K562 (cell line): ENCODE measurements at regions not wholly inside any gene's neighbourhood (a gene's known extent, or its start where the extent isn't known, plus 50 kb on each side); places are given as distances from the start of the nearest gene placed in this dataset.

Experiments used
- ATAC-seq: fragments of 200-7000 bp; cut with Tn5 transposase; 3 replicates; pipeline ENCODE4 v1.9.1; 2020; ENCODE audit warnings: moderate library complexity
- BruUV-seq: library from RNA; stranded (reverse); fragments of 400-500 nt; replicated peaks from 2 replicates; lab custom pipeline; 2021; lab: Mats Ljungman, UMichigan
- CTCF ChIA-PET: fragments of 300-600 bp; formaldehyde crosslinking; extraction: SDS; loops from one replicate; lab custom pipeline; 2021; ENCODE audit warnings: low intra/inter-chr PET ratio; lab: Yijun Ruan, JAX
- POLR2A ChIA-PET: fragments of 300-600, 350-650 bp; sonication (Branson Sonifier 250); formaldehyde crosslinking; extraction: SDS; loops from one replicate; lab custom pipeline; 2021; ENCODE audit warnings: antibody characterized with exemption, inconsistent platforms; lab: Yijun Ruan, JAX
- DNase-seq, 4 experiments: peaks; one replicate each; pipeline versions ENCODE4 v3.0.0 to v3.0.0-alpha.2; 2011 to 2018; ENCODE audit warnings: low spot score in 3 of 4, mixed read lengths in 3 of 4; ENCODE audit errors: extremely low read depth in 1 of 4
- FAIRE-seq: peaks from 2 replicates; lab custom pipeline; 2011; peaks lifted over from hg19 to GRCh38; lab: Jason Lieb, UNC
- H2AFZ ChIP-seq: 2 replicates; pipeline ENCODE4 v1.6.0; 2011; ENCODE audit warnings: low read depth, low read length, control low read depth, inconsistent platforms
- H3K27ac ChIP-seq: fragments of 200-600 bp; 3 replicates; pipeline ENCODE4 v1.8.0; 2011; ENCODE audit warnings: low read depth, mild to moderate bottlenecking, control low read depth, inconsistent platforms, low read length, moderate library complexity, mixed read lengths; ENCODE audit errors: extremely low read depth
- H3K27me3 ChIP-seq, 2 experiments: fragments of 300-600 bp in 1 of 2; 2 replicates in 1 of 2; 3 replicates in 1 of 2; pipeline versions ENCODE4 v1.6.0 to v1.8.0; 2011; ENCODE audit warnings: inconsistent platforms in 2 of 2, low read length in 2 of 2, mild to moderate bottlenecking in 1 of 2, mixed read lengths in 1 of 2, moderate library complexity in 1 of 2; ENCODE audit not compliant: control insufficient read depth in 2 of 2, insufficient read depth in 2 of 2
- H3K36me3 ChIP-seq: fragments of 300-600 bp; 3 replicates; pipeline ENCODE4 v1.8.0; 2011; ENCODE audit warnings: mild to moderate bottlenecking, low read length, inconsistent platforms; ENCODE audit not compliant: control insufficient read depth, insufficient read depth
- H3K4me1 ChIP-seq, 2 experiments: fragments of 200-600 bp in 1 of 2; replicated peaks in 1 of 2; 2 replicates in 1 of 2; 3 replicates in 1 of 2; pipeline versions ENCODE4 v1.5.1 to v1.8.0; 2011; ENCODE audit warnings: inconsistent platforms in 2 of 2, low read length in 2 of 2, mild to moderate bottlenecking in 1 of 2, mixed read lengths in 1 of 2, moderate library complexity in 1 of 2; ENCODE audit not compliant: control insufficient read depth in 2 of 2, insufficient read depth in 2 of 2
- H3K4me2 ChIP-seq: 2 replicates; pipeline ENCODE4 v1.6.1; 2011; ENCODE audit warnings: low read length, control low read depth, inconsistent platforms, mixed read lengths; ENCODE audit not compliant: insufficient read depth
- H3K4me3 ChIP-seq: fragments of 200-600 bp; sonication (generic), shearing (Covaris generic); 2 replicates; pipeline ENCODE4 v1.5.1; 2016; ENCODE audit warnings: control low read depth, inconsistent platforms
- H3K79me2 ChIP-seq: fragments of 200-600 bp; 3 replicates; pipeline ENCODE4 v1.8.0; 2011; ENCODE audit warnings: low read length, inconsistent platforms; ENCODE audit not compliant: control insufficient read depth, insufficient read depth
- H3K9ac ChIP-seq, 2 experiments: 2 replicates each; pipeline versions ENCODE4 v1.6.0 to v1.6.1; 2011; ENCODE audit warnings: low read depth in 2 of 2, low read length in 2 of 2, control low read depth in 1 of 2, inconsistent platforms in 1 of 2, mild to moderate bottlenecking in 1 of 2, mixed read lengths in 1 of 2; ENCODE audit not compliant: insufficient read depth in 1 of 2
- H3K9me1 ChIP-seq: one replicate; pipeline ENCODE4 v1.6.0; 2011; ENCODE audit warnings: inconsistent platforms, mild to moderate bottlenecking, low read length, moderate library complexity; ENCODE audit not compliant: control insufficient read depth, insufficient read depth
- H3K9me3 ChIP-seq: replicated peaks from 2 replicates; pipeline ENCODE4 v1.5.1; 2011; ENCODE audit warnings: low read depth, low read length, inconsistent platforms; ENCODE audit not compliant: control insufficient read depth, insufficient read depth
- H4K20me1 ChIP-seq: replicated peaks from 2 replicates; pipeline ENCODE4 v1.6.1; 2011; ENCODE audit warnings: low read length, inconsistent platforms, mixed read lengths; ENCODE audit not compliant: control insufficient read depth, insufficient read depth
- ATF7 ChIP-seq: fragments of 450-650 bp; IDR thresholded peaks from 2 replicates; pipeline ENCODE4 v1.7.1; 2014; ENCODE audit warnings: mild to moderate bottlenecking, moderate library complexity
- C11orf30 ChIP-seq: fragments of 450-650 bp; IDR thresholded peaks from 2 replicates; pipeline ENCODE4 v1.6.1; 2016; ENCODE audit warnings: low read depth, mild to moderate bottlenecking
- DLX4 ChIP-seq: fragments of 250-450 bp; sonication (Bioruptor Pico); IDR thresholded peaks from 2 replicates; pipeline ENCODE4 v1.6.1; 2021; ENCODE audit warnings: mild to moderate bottlenecking
- MAFF ChIP-seq: IDR thresholded peaks from 2 replicates; pipeline ENCODE4 v1.6.1; 2012; ENCODE audit warnings: low read length, improper control_type of control experiment
- MAFG ChIP-seq: fragments of 450-650 bp; conservative IDR thresholded peaks from 2 replicates; pipeline ENCODE4 v1.6.1; 2016; ENCODE audit warnings: missing genetic modification characterization, missing compliant biosample characterization
- MAFK ChIP-seq: IDR thresholded peaks from 2 replicates; pipeline ENCODE4 v1.6.1; 2011; ENCODE audit warnings: low read length, improper control_type of control experiment
- NR1H2 ChIP-seq: sonication (generic); formaldehyde crosslinking; IDR thresholded peaks from 2 replicates; pipeline ENCODE4 v1.4.0; 2020; ENCODE audit warnings: mild to moderate bottlenecking, missing genetic modification reagents
- ZNF316 ChIP-seq: fragments of 450-650 bp; IDR thresholded peaks from 2 replicates; pipeline ENCODE4 v1.6.1; 2016
- WGBS: fragments of 100-300 bp; shearing (Covaris generic); methylation state at CpG from one replicate; pipeline ENCODE4 v1.1.6; 2016; ENCODE audit warnings: low coverage, mixed read lengths; ENCODE audit not compliant: insufficient coverage; ENCODE audit errors: missing lambda C conversion rate; 5-methylcytosine and 5-hydroxymethylcytosine counted together
- in situ Hi-C: fragments of 300-500 bp; cut with MboI; formaldehyde crosslinking; loops from 4 replicates; pipeline ENCODE4 v1.15.0; 2018; ENCODE audit warnings: inconsistent platforms, mixed read lengths
- intact Hi-C: fragments of 100-400 bp; cut with micrococcal nuclease; formaldehyde crosslinking; loops from 2 replicates; pipeline ENCODE4 v1.14.2; 2022

- H3K27ac ChIP-seq, result no peak overlapping the region
- WGBS, result 2% methylated on average over 3 of the region's 3 CpGs
- no peaks in the 10 kb centered on the region for H3K36me3 ChIP-seq
- H3K79me2 ChIP-seq, result no peaks in the 10 kb centered on the region
- H4K20me1 ChIP-seq, result no peaks in the 10 kb centered on the region
- H3K4me2 ChIP-seq, result no peak overlapping the region
- H3K4me3 ChIP-seq, result no peak overlapping the region
- no peak overlapping the region for H2AFZ ChIP-seq
- no peaks in the 10 kb centered on the region for H3K27me3 ChIP-seq
- no peak for FAIRE-seq
- DNase-seq, result no peak
- no peaks in the 10 kb centered on the region for H3K4me1 ChIP-seq
- no TSS peak for BruUV-seq
- POLR2A ChIA-PET, result no interaction called here
- in situ Hi-C loops, result no loop called here
- no peak overlapping the region for H3K9ac ChIP-seq
- H3K9me3 ChIP-seq, result no peaks in the 10 kb centered on the region
- no peak for TF ChIP-seq DLX4
- TF ChIP-seq, all 486 proteins: peak for 0
- CTCF ChIA-PET, result no interaction called here
- no peak for ATAC-seq
- intact Hi-C loops, result no loop called here
- no peaks in the 10 kb centered on the region for H3K9me1 ChIP-seq
Observed at GRCh38 chr7:121774563-121774962, 98.4 kb upstream of the PTPRZ1 start.

DNA sequence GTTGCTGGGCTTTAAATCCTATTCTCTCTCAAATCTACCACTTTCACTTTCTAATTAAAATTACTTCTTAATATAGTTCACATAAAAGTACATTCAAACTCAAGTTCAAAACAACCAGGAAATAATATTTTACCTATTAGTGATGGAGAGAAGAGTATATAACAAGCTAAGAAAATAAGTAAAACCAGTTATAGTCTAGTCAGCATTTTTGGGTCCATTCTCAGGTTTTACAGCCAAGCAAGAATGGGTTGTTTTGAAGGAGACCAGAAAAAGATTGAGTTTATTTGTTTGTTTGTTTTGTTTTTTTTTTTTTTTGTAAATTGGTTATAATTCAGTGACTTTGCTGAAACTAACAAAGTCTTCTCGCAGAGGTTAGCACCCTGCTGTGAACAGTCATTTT lies 106.3 kb upstream of the PTPRZ1 start:
- 0% methylated on average over 1 of the region's 1 CpG for WGBS
- Histone ChIP-seq H3K27me3 (no peaks in the 10 kb centered on the region), H3K4me2 (no peak overlapping the region), H3K36me3 (no peaks in the 10 kb centered on the region), H3K79me2 (no peaks in the 10 kb centered on the region), H4K20me1 (no peaks in the 10 kb centered on the region), H3K9me3 (peaks cover 1% of the 10 kb centered on the region; the same call in 1 of the 2 replicates), H3K4me1 (no peaks in the 10 kb centered on the region), H2AFZ (no peak overlapping the region), H3K9ac (no peak overlapping the region), H3K4me3 (no peak overlapping the region), H3K27ac (no peak overlapping the region), H3K9me1 (no peaks in the 10 kb centered on the region)
- no peak for FAIRE-seq
- ChIA-PET CTCF (no interaction called here), POLR2A (no interaction called here)
- BruUV-seq, result no TSS peak
- TF ChIP-seq C11orf30, result peak; percentile 72
- TF ChIP-seq ZNF316, result peak; percentile 94
- no peak for TF ChIP-seq ATF7
- peak; percentile 94 for TF ChIP-seq MAFF
- TF ChIP-seq MAFG (tag), result peak; percentile 84
- peak; percentile 95 for TF ChIP-seq MAFK
- no peak for TF ChIP-seq NR1H2
- intact Hi-C loops, result no loop called here
- in situ Hi-C loops, result no loop called here
- no peak for ATAC-seq
- no peak for DNase-seq
